ENCODE measurements at regions not wholly inside any gene's neighbourhood (a gene's known extent, or its start where the extent isn't known, plus 50 kb on each side); places are given as distances from the start of the nearest gene placed in this dataset.
"Not testable (repeated sequence)": the region's sequence is repeated elsewhere in the genome, so short reads cannot be mapped to it uniquely, and the experiment has no call there.

- not testable (repeated sequence) for TF ChIP-seq CTCF, POLR2A (IDR thresholded peaks at IDR 0.05)
Measured at GRCh38 chr3:101975415-101975814, 126.1 kb downstream of the NFKBIZ start.
